ENCODE measurements at regions not wholly inside any gene's neighbourhood (a gene's known extent, or its start where the extent isn't known, plus 50 kb on each side); places are given as distances from the start of the nearest gene placed in this dataset.

DNA sequence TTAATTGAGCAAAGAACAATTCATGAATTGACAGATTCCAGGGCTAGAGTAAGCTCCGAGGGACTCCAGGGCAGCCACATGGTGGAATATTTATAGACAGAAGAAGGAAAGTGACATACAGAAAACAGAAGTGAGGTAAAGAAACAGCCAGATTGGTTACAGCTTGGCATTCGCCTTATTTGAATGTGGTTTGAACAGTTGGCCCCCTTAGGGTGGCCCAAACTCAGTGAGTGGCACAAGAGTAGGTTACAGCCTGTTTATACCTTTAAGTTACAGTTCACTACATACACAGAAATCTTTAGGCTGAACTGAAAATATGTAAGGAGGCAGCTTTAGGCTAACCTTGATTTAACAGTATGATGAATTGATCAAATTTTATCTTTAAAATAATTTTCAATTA, 174.5 kb upstream of the CNOT2 start:
- TF ChIP-seq, protein P1, sequence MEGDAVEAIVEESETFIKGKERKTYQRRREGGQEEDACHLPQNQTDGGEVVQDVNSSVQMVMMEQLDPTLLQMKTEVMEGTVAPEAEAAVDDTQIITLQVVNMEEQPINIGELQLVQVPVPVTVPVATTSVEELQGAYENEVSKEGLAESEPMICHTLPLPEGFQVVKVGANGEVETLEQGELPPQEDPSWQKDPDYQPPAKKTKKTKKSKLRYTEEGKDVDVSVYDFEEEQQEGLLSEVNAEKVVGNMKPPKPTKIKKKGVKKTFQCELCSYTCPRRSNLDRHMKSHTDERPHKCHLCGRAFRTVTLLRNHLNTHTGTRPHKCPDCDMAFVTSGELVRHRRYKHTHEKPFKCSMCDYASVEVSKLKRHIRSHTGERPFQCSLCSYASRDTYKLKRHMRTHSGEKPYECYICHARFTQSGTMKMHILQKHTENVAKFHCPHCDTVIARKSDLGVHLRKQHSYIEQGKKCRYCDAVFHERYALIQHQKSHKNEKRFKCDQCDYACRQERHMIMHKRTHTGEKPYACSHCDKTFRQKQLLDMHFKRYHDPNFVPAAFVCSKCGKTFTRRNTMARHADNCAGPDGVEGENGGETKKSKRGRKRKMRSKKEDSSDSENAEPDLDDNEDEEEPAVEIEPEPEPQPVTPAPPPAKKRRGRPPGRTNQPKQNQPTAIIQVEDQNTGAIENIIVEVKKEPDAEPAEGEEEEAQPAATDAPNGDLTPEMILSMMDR (conservative IDR thresholded peaks at IDR 0.05), result no peak
- no peak for TF ChIP-seq EZH2 (IDR thresholded peaks at IDR 0.05; ENCODE audit: low read depth)

Data from PC-9 (cell line).